ENCODE measurements at regions not wholly inside any gene's neighbourhood (a gene's known extent, or its start where the extent isn't known, plus 50 kb on each side); places are given as distances from the start of the nearest gene placed in this dataset.

DNA sequence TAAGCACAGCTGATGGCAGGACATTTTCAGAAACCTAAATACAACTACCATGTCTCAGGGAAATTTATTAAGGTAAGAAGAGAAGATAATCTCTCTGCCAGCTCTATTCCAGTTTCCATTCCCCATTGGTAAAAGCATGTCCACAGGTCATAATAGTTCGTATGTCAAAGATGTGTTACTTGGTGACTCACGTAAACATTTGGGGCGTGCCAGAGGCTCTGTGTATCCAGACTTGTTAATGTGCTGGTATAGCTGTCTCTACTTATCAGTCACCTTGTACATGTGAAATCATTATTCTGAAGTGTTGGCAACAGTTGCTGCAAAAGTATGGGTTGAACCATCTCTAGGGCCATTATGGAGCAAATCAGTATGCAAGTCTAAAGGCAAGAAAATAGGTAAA is 1345.1 kb downstream of the SUCLG1 start:
- H3K36me3 ChIP-seq (ENCODE audit: control insufficient read depth, insufficient read depth, low read length): no peaks in the 10 kb centered on the region
- no peak for TF ChIP-seq CTCF (IDR thresholded peaks at IDR 0.05)
- intact Hi-C loops (cut with micrococcal nuclease): no loop called here
- ATAC-seq (no peak), DNase-seq (no peak)
- no peaks in the 10 kb centered on the region for H3K4me1 Mint-ChIP-seq
- H3K4me3 Mint-ChIP-seq: no peak overlapping the region
- no peaks in the 10 kb centered on the region for H3K27me3 ChIP-seq (ENCODE audit: control insufficient read depth, insufficient read depth, low read length)
- H3K27me3 Mint-ChIP-seq (ENCODE audit: low read depth in 2 of 2): no peaks in the 10 kb centered on the region
- no peaks in the 10 kb centered on the region for H3K4me1 ChIP-seq (ENCODE audit: control insufficient read depth, insufficient read depth, low read length)
- WGBS (ENCODE audit: insufficient coverage): 88% methylated on average over 3 of the region's 3 CpGs
- peaks cover 5 to 19% of the 10 kb centered on the region in 2 donors for H3K9me3 Mint-ChIP-seq
- H3K9me3 ChIP-seq (ENCODE audit: control insufficient read depth, insufficient read depth, low read length): peaks cover 6% of the 10 kb centered on the region
- no peak overlapping the region for H3K4me3 ChIP-seq (ENCODE audit: low read length)
- H3K27ac ChIP-seq (ENCODE audit: low read length): no peak overlapping the region
- no peak overlapping the region for H3K27ac Mint-ChIP-seq
- H3K36me3 Mint-ChIP-seq: no peaks in the 10 kb centered on the region

DNA sequence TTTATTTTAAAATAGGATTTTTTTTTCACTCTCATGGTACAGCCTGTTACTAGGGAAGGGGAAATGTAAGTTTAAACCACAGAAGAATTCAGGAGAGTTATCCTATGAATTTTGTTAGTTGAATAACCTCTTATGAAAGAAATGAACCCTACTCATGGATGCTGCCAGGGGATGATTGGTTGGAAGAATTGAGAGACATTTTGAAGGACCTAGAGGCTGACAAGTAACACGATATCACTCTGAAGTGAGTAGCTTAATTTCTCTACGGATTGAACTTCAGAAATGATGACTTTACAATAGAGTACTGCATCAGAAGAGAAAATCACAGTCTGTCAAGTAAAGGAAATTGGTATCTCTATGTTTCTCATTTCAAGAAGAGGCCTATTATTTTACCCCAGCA is 1346.2 kb downstream of the SUCLG1 start:
- H3K27ac Mint-ChIP-seq: no peak overlapping the region
- H3K4me3 ChIP-seq (ENCODE audit: low read length): no peak overlapping the region
- H3K9me3 ChIP-seq (ENCODE audit: control insufficient read depth, insufficient read depth, low read length): peaks cover 6% of the 10 kb centered on the region
- H3K36me3 Mint-ChIP-seq: no peaks in the 10 kb centered on the region
- intact Hi-C loops (cut with micrococcal nuclease): no loop called here
- no peak for TF ChIP-seq CTCF (IDR thresholded peaks at IDR 0.05)
- peaks cover 6 to 15% of the 10 kb centered on the region in 2 donors for H3K9me3 Mint-ChIP-seq
- no peaks in the 10 kb centered on the region for H3K36me3 ChIP-seq (ENCODE audit: control insufficient read depth, insufficient read depth, low read length)
- ATAC-seq: no peak
- no peak for DNase-seq
- WGBS (ENCODE audit: insufficient coverage): 83% methylated on average over 2 of the region's 2 CpGs
- no peaks in the 10 kb centered on the region for H3K4me1 Mint-ChIP-seq
- no peaks in the 10 kb centered on the region for H3K4me1 ChIP-seq (ENCODE audit: control insufficient read depth, insufficient read depth, low read length)
- no peak overlapping the region for H3K4me3 Mint-ChIP-seq
- no peaks in the 10 kb centered on the region for H3K27me3 Mint-ChIP-seq (ENCODE audit: low read depth in 2 of 2)
- H3K27me3 ChIP-seq (ENCODE audit: control insufficient read depth, insufficient read depth, low read length): no peaks in the 10 kb centered on the region
- no peak overlapping the region for H3K27ac ChIP-seq (ENCODE audit: low read length)

GRCh38 chr2:83109284-83109683 is 1349.8 kb downstream of the SUCLG1 start:
- H3K27ac ChIP-seq (ENCODE audit: low read length): no peak overlapping the region
- H3K4me1 ChIP-seq (ENCODE audit: control insufficient read depth, insufficient read depth, low read length): no peaks in the 10 kb centered on the region
- no peak for ATAC-seq
- H3K9me3 ChIP-seq (ENCODE audit: control insufficient read depth, insufficient read depth, low read length): peaks cover 6% of the 10 kb centered on the region
- no peaks in the 10 kb centered on the region for H3K27me3 Mint-ChIP-seq (ENCODE audit: low read depth in 2 of 2)
- no peak for DNase-seq
- intact Hi-C loops (cut with micrococcal nuclease): no loop called here
- no peak overlapping the region for H3K27ac Mint-ChIP-seq
- H3K4me1 Mint-ChIP-seq: no peaks in the 10 kb centered on the region
- peaks cover 10 to 13% of the 10 kb centered on the region in 2 donors for H3K9me3 Mint-ChIP-seq
- H3K36me3 ChIP-seq (ENCODE audit: control insufficient read depth, insufficient read depth, low read length): no peaks in the 10 kb centered on the region
- no peaks in the 10 kb centered on the region for H3K27me3 ChIP-seq (ENCODE audit: control insufficient read depth, insufficient read depth, low read length)
- no peak overlapping the region for H3K4me3 Mint-ChIP-seq
- H3K36me3 Mint-ChIP-seq: no peaks in the 10 kb centered on the region
- no peak overlapping the region for H3K4me3 ChIP-seq (ENCODE audit: low read length)
- WGBS (ENCODE audit: insufficient coverage): 85% methylated on average over 1 of the region's 1 CpG
- no peak for TF ChIP-seq CTCF (IDR thresholded peaks at IDR 0.05)

DNA sequence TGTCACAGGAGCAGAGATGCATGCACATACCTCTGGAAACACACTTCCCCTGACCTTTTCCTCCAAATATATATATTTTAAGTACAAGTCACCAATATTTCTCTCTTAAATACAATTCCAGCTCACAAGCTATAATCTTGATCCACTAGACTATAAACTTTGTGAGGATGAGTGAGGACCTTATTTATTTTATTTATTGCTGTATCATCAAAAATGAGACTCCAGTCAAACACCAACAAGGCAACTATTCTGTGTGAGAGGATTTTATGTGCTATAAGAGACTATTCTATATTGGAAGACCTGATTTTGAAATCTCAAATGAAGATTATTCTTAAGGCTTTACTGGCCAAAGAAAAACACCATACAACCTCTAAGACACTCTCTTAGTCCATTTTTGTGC is 1352.2 kb downstream of the SUCLG1 start:
- TF ChIP-seq CTCF (IDR thresholded peaks at IDR 0.05): no peak
- H3K36me3 ChIP-seq (ENCODE audit: control insufficient read depth, insufficient read depth, low read length): no peaks in the 10 kb centered on the region
- ATAC-seq: no peak
- Mint-ChIP-seq H3K4me1 (no peaks in the 10 kb centered on the region), H3K4me3 (no peak overlapping the region), H3K27ac (no peak overlapping the region), H3K9me3 (peaks cover 8 to 13% of the 10 kb centered on the region in 2 donors), H3K36me3 (no peaks in the 10 kb centered on the region), H3K27me3 (ENCODE audit: low read depth in 2 of 2) (no peaks in the 10 kb centered on the region)
- H3K27ac ChIP-seq (ENCODE audit: low read length): no peak overlapping the region
- peaks cover 7% of the 10 kb centered on the region for H3K9me3 ChIP-seq (ENCODE audit: control insufficient read depth, insufficient read depth, low read length)
- intact Hi-C loops (cut with micrococcal nuclease): no loop called here
- no peak for DNase-seq
- no peak overlapping the region for H3K4me3 ChIP-seq (ENCODE audit: low read length)
- H3K27me3 ChIP-seq (ENCODE audit: control insufficient read depth, insufficient read depth, low read length): no peaks in the 10 kb centered on the region
- no peaks in the 10 kb centered on the region for H3K4me1 ChIP-seq (ENCODE audit: control insufficient read depth, insufficient read depth, low read length)

All from natural killer cell (primary cell).